VCaP (cell line): ENCODE measurements at regions not wholly inside any gene's neighbourhood (a gene's known extent, or its start where the extent isn't known, plus 50 kb on each side); places are given as distances from the start of the nearest gene placed in this dataset.

Experiments used
- H3K27ac ChIP-seq: fragments of 450-650 bp; 2 replicates; pipeline ENCODE4 v1.5.1; 2017
- TF ChIP-seq, protein P1 (sequence below): fragments of 450-650 bp; conservative IDR thresholded peaks from 2 replicates; pipeline ENCODE4 v1.5.1; 2017; ENCODE audit warnings: mild to moderate bottlenecking, moderate library complexity

DNA sequence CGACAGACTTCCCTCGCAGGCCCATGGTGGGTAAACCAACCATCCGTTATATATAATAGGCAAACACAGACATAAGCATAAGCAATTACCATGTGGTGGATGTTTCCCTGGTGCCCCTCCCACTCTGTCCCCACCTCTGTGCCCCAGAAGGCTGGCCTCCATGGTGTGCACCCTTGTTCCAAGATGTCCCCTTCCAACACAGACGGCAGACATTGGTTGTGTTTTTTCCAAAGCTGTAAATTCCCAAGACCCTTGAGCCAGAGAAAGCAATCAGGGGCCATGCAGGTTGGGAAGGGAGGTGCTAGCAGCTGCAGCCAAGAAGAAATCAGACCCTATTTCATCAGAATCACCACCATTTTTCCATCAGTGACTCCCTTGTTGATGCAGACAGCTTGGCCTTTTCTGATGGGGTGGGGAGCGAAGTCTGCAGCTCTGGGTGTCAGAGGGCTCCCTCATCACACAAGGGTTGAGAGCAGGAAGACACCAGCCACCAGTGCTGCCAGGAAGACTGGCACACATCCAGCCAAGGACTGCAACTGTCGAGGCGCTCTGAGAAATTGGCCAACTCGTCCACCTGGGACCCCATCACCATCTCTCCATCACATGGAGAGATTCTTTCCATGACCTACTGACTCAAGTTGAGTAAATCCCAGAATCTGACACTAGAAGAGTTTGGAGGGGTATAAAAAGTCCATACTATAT is 86.8 kb upstream of the CHST15 start:
- TF ChIP-seq, protein P1, sequence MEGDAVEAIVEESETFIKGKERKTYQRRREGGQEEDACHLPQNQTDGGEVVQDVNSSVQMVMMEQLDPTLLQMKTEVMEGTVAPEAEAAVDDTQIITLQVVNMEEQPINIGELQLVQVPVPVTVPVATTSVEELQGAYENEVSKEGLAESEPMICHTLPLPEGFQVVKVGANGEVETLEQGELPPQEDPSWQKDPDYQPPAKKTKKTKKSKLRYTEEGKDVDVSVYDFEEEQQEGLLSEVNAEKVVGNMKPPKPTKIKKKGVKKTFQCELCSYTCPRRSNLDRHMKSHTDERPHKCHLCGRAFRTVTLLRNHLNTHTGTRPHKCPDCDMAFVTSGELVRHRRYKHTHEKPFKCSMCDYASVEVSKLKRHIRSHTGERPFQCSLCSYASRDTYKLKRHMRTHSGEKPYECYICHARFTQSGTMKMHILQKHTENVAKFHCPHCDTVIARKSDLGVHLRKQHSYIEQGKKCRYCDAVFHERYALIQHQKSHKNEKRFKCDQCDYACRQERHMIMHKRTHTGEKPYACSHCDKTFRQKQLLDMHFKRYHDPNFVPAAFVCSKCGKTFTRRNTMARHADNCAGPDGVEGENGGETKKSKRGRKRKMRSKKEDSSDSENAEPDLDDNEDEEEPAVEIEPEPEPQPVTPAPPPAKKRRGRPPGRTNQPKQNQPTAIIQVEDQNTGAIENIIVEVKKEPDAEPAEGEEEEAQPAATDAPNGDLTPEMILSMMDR: no peak
- no peak overlapping the region for H3K27ac ChIP-seq

DNA sequence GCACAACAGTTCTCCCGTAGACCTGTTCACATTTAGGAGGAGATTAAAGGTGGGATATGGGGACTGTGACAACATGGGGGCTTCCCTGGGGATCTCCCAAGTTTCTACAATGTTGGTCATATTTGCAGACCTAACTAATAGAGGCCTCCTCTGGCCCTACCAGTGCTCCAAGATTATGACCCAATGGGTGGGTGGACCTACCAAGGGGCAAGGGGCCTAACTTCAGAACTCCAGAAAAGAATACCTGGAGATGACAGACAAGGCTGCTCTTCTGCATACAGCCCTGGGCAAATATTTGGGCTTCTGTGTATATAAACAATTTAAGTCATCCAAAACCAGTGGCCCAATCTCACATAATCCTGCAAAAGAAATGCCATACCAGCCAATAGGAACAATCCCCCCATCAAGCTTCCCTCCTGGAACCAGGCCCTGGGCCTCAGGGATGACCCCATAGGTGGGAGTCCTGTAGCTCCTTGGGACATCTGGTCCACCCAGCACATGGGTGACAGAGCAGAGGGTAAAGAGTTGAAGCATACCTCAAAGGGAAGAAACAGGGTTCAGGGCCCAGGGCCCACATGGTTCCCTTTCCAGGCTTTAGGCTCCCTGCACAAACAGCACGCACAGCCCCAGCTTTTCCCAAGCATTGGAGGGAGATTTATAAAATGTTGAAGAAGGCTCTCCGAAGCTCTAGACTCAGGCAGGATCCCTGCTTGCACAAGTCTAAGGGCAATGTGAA is 86.1 kb upstream of the CHST15 start:
- TF ChIP-seq, protein P1: no peak
- no peak overlapping the region for H3K27ac ChIP-seq

DNA sequence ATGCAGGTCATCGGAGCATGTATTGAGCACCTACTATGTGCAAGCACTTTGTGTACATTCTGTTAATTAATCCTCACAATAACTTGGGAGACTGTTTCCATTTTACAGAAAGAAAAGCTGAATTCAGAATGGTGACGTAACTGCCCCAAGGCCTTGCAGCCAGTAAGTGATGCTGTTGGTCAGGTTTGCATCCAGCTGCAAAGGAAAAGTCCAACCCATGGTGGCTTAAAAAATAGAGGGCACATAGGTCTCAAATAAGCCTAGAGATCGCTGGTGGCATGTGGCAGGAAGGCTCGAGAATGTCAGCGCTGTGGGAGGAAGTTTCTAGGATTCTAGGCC is 83.8 kb upstream of the CHST15 start:
- TF ChIP-seq, protein P1: no peak
- no peak overlapping the region for H3K27ac ChIP-seq

DNA sequence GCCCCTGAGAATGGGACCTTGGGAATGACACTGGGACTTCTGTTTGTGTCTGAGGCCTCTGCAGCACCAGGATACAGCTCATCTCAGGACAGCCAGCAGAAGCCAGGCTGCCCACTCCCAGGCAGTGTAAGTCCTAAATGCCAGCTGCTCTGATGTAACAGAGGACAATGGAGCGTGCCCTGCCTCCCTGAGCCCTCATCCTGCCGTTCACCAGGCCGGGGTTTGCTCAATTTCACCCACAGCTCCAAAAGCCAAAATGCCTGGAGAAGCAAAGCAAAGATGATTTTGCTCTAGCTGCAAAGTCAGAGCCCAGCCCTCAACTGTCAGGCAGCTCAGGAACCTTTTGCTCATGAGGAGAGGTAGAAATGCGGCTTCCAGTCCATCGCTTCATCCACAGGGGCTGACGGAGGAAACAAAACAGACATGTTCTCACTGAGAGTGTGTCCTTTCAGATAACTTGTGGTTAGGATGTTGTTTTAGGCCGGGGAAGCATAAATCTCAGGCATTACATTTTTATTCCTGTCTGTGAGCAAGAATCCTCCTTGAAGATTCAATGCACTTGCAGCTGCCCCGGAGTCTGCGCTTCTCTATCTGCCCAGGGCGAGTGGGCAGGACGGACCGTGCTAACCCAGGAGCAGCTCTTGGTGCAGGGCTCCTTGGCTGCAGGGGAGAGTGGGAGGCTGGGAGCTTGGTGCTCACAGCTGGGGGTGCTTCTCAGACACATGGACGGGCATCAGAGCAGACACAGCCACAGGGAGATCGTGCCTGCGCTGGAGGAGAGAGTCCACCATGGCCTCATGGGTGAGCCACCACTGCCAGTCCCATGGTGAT is 83.2 kb upstream of the CHST15 start:
- no peak overlapping the region for H3K27ac ChIP-seq
- TF ChIP-seq, protein P1: no peak

DNA sequence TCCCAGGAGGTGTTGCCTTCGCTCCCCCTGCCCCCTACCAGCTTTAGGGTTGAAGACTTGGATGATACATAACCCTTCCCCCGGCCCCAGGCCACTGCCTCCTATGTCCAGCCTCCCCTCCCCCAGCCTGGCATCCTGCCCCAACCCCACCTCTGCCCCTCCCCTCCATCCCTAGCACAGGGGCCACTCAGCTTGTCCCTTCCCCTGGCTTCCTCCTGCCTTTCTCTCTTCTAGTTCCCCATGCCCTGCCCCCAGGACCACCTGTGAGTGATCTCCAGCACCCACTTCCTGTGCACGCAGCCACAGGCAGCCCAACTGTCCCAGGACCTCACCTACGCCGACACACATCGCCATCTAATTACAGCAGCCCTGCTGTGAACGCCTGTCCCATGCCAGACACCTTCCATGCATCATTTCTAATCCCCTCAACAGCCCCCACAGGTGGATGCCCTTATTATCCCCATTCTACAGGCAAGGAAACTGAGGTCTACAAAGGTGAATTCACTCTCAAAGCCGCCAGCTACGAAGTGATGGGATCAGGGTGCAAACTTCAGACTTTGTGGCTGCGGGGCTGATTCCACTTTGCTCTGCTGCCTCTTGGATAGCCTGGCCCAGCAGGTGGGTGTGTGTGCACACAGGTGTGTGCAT is 82.4 kb upstream of the CHST15 start:
- H3K27ac ChIP-seq: no peak overlapping the region
- TF ChIP-seq, protein P1: no peak

DNA sequence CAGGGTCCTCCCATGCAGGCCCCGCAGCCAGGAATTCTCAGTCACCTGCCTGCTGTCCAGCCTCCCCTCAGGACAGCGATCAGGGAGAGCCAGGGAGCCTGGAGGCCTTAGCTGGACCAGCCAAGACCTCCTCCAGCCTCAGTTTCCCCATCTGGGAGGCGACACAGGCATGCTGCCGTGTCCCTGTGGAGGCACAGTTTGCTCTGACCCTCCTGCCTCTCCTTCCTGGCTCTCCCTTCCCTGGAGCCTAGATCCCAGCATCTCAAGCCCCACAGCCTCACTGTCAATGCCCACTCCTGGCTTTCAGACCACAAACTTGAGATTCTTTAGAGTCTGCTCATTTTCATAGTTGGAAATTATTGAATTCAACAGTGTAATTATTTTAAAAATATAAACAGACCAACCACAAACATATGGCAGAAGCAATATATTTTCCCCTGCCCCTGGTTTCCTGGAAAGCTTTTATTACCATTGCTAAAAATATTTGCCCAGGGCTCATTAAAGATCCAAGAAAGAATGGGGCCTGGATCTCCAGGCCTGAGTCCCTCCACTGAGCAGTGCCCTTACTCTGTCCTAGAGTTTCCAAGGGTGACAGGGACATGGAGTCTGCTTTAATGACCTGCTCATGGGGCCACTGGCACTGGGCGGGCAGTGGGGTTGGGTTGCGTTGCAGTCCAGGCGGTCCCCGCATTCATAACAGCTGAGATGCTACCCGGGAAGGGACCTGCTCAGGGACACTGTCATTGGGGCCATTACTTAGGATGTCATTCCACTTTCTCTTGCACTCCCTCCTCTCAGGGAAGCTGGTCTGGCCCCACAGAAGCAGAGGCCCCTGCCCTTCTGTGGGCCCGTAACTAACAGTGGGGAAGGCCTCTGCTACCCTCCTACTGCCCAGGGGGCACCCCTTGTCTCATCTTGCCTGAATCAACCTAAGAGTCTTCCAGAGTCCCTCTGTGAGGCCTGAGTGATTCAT is 81.6 kb upstream of the CHST15 start:
- TF ChIP-seq, protein P1: no peak
- H3K27ac ChIP-seq: no peak overlapping the region
